A673 (cell line): ENCODE measurements at regions not wholly inside any gene's neighbourhood (a gene's known extent, or its start where the extent isn't known, plus 50 kb on each side); places are given as distances from the start of the nearest gene placed in this dataset.

Source experiments
- BruUV-seq: library from RNA; stranded (reverse); fragments of 400-500 nt; replicated peaks from 2 replicates; lab custom pipeline; 2021; lab: Mats Ljungman, UMichigan
- CTCF ChIA-PET: fragments of 300-600 bp; sonication (Branson Sonifier 250); formaldehyde crosslinking; loops from one replicate; lab custom pipeline; 2022; ENCODE audit warnings: antibody characterized with exemption; lab: Charles Lee
- POLR2A ChIA-PET: fragments of 300-600 bp; sonication (Branson Sonifier 250); formaldehyde crosslinking; loops from one replicate; lab custom pipeline; 2022; ENCODE audit warnings: antibody characterized with exemption; ENCODE audit not compliant: low non-redundant PET; lab: Charles Lee
- DNase-seq: peaks from one replicate; pipeline ENCODE4 v3.0.0-alpha.2; 2015; ENCODE audit warnings: low spot score
- H3K27ac ChIP-seq: fragments of 200-600 bp; sonication (generic); 2 replicates; pipeline ENCODE4 v1.5.1; 2016; ENCODE audit warnings: mixed run types, low read depth, mild to moderate bottlenecking, mixed read lengths, antibody characterized with exemption, low read length; ENCODE audit not compliant: poor library complexity, severe bottlenecking
- H3K27me3 ChIP-seq: fragments of 200-600 bp; sonication (generic); replicated peaks from 2 replicates; pipeline ENCODE4 v1.6.1; 2017; ENCODE audit warnings: mixed run types, low read depth, mild to moderate bottlenecking, mixed read lengths, antibody characterized with exemption, low read length; ENCODE audit not compliant: insufficient read depth, poor library complexity
- H3K36me3 ChIP-seq: fragments of 200-600 bp; sonication (generic); 2 replicates; pipeline ENCODE4 v1.6.1; 2016; ENCODE audit warnings: mixed run types, mild to moderate bottlenecking, mixed read lengths, antibody characterized with exemption, low read length; ENCODE audit not compliant: insufficient read depth, poor library complexity, severe bottlenecking
- H3K4me1 ChIP-seq: fragments of 200-600 bp; sonication (generic); 2 replicates; pipeline ENCODE4 v1.6.1; 2017; ENCODE audit warnings: mixed run types, mild to moderate bottlenecking, mixed read lengths, antibody characterized with exemption, low read length; ENCODE audit not compliant: insufficient read depth, poor library complexity, severe bottlenecking
- H3K4me3 ChIP-seq: fragments of 200-600 bp; sonication (generic); 2 replicates; pipeline ENCODE4 v1.5.1; 2016; ENCODE audit warnings: low read depth, mixed run types, mild to moderate bottlenecking, mixed read lengths, low read length; ENCODE audit not compliant: poor library complexity, severe bottlenecking
- H3K9me3 ChIP-seq: fragments of 200-600 bp; sonication (generic); 2 replicates; pipeline ENCODE4 v1.6.1; 2016; ENCODE audit warnings: mixed run types, low read depth, mild to moderate bottlenecking, mixed read lengths, antibody characterized with exemption, low read length; ENCODE audit not compliant: poor library complexity, severe bottlenecking
- CTCF ChIP-seq: fragments of 300-800, 200-600 bp; sonication (generic); conservative IDR thresholded peaks from 2 replicates; pipeline ENCODE4 v1.5.1; 2017; ENCODE audit warnings: low read depth, mild to moderate bottlenecking, antibody characterized with exemption, low read length, moderate library complexity, mixed read lengths
- EZH2 ChIP-seq: fragments of 200-600 bp; sonication (generic); IDR thresholded peaks from 2 replicates; pipeline ENCODE4 v1.6.1; 2017; ENCODE audit warnings: borderline replicate concordance, low read depth, mild to moderate bottlenecking, mixed read lengths, antibody characterized with exemption, low read length; ENCODE audit not compliant: poor library complexity, severe bottlenecking
- intact Hi-C: fragments of 100-400 bp; cut with micrococcal nuclease; formaldehyde crosslinking; loops from one replicate; pipeline ENCODE4 v1.10.0; 2022; ENCODE audit not compliant: unreplicated experiment

- CTCF ChIA-PET, result no interaction called here
- intact Hi-C loops, result no loop called here
- Histone ChIP-seq H3K4me3 (no peak overlapping the region), H3K36me3 (no peaks in the 10 kb centered on the region), H3K9me3 (no peaks in the 10 kb centered on the region), H3K27ac (no peak overlapping the region), H3K27me3 (no peaks in the 10 kb centered on the region), H3K4me1 (no peaks in the 10 kb centered on the region)
- POLR2A ChIA-PET, result no interaction called here
- TF ChIP-seq EZH2, result no peak
- TF ChIP-seq CTCF, result no peak
- BruUV-seq, result no TSS peak
- no peak for DNase-seq
Measured at GRCh38 chr9:134234001-134234660, 69.8 kb upstream of the RNU6ATAC start.

DNA sequence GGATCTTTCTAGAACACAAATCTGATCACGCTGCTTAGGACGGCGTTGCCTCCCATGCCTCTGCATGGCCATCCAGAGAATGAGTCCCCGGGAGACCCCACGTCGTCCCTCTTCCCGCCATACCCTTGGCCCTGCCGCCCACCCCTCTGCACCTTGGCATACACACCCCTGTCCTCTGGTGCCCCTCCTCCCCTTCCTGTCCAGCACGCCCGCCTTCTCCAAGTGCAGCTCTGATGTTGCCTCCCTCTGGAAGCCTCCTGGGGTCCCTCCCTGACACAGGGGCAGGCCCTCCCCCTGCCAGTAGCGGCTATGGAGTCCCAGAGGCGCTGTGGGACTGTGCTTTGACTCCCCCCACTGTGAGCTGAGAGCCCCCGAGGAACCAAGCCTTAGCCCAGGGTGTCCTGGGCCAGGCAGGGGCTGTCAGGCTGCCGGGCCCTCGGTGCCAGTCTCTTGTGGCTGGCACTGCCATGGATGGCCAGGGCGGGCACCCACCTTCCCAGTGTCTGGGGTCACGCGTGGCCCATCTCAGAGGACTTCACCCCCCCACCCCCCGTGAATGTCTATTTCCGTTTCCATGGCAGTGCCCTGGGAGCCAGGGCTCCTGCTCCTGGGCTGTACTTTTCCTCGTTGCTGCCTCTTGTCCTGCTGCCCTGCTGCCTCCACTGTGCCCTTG is 70.5 kb upstream of the RNU6ATAC start:
- BruUV-seq, result no TSS peak

GRCh38 chr9:134235366-134235765 is 71.0 kb upstream of the RNU6ATAC start:
- Histone ChIP-seq H3K4me1 (no peaks in the 10 kb centered on the region), H3K9me3 (no peaks in the 10 kb centered on the region), H3K27me3 (no peaks in the 10 kb centered on the region), H3K27ac (no peak overlapping the region), H3K36me3 (no peaks in the 10 kb centered on the region), H3K4me3 (no peak overlapping the region)
- no peak for TF ChIP-seq EZH2
- no peak for TF ChIP-seq CTCF
- ChIA-PET CTCF (no interaction called here), POLR2A (no interaction called here)
- no peak for DNase-seq
- BruUV-seq, result no TSS peak
- intact Hi-C loops, result no loop called here

More for the DNA sequence above, 70.5 kb upstream of the RNU6ATAC start:
- no peaks in the 10 kb centered on the region for H3K27me3 ChIP-seq
- no peaks in the 10 kb centered on the region for H3K36me3 ChIP-seq
- H3K4me3 ChIP-seq, result no peak overlapping the region
- TF ChIP-seq CTCF (no peak), EZH2 (no peak)
- no peak for DNase-seq
- ChIA-PET CTCF (no interaction called here), POLR2A (no interaction called here)
- intact Hi-C loops, result no loop called here
- no peaks in the 10 kb centered on the region for H3K4me1 ChIP-seq
- H3K9me3 ChIP-seq, result no peaks in the 10 kb centered on the region
- no peak overlapping the region for H3K27ac ChIP-seq
